Fibroblast of lung (primary cell): ENCODE measurements at regions not wholly inside any gene's neighbourhood (a gene's known extent, or its start where the extent isn't known, plus 50 kb on each side); places are given as distances from the start of the nearest gene placed in this dataset.

Experiments
- CTCF ChIP-seq, 2 donors: IDR thresholded peaks in 1 of 2; conservative IDR thresholded peaks in 1 of 2; 1 replicate in 1 of 2; 2 replicates in 1 of 2; pipeline ENCODE4 v1.5.1; 2011 to 2012; ENCODE audit warnings: low read length in 2 of 2, control low read depth in 1 of 2, inconsistent platforms in 1 of 2, low read depth in 1 of 2, mild to moderate bottlenecking in 1 of 2
- EZH2 ChIP-seq: IDR thresholded peaks from 2 replicates; pipeline ENCODE4 v1.5.1; 2012; ENCODE audit warnings: low read length, control low read depth, mild to moderate bottlenecking; ENCODE audit errors: missing control alignments

- TF ChIP-seq CTCF (conservative IDR thresholded peaks at IDR 0.05 in 1 of 2, IDR thresholded peaks at IDR 0.05 in 1 of 2; ENCODE audit: low read depth in 1 of 2, low read length in 2 of 2) (no peak), EZH2 (no peak)
These were observed 187.3 kb upstream of the CFAP20DC start for GRCh38 chr3:59237121-59237520.
